Upper lobe of left lung (tissue), 4 donors: ENCODE measurements at regions not wholly inside any gene's neighbourhood (a gene's known extent, or its start where the extent isn't known, plus 50 kb on each side); places are given as distances from the start of the nearest gene placed in this dataset.

ENCODE experiments used
- CTCF ChIP-seq, 6 experiments: fragments of 450-650 bp in 4 of 6; fragments of 200-600 bp in 2 of 6; sonication (generic) in 2 of 6; IDR thresholded peaks; one replicate each; pipeline ENCODE4 v1.5.1; 2016 to 2019; ENCODE audit warnings: antibody characterized with exemption in 6 of 6
- EP300 ChIP-seq, 4 donors: sonication (generic); formaldehyde crosslinking; IDR thresholded peaks; one replicate each; pipeline ENCODE4 v1.5.1; 2017; ENCODE audit warnings: antibody characterized with exemption in 4 of 4, control low read depth in 2 of 4
- POLR2AphosphoS5 ChIP-seq, 2 donors: sonication (generic); formaldehyde crosslinking; IDR thresholded peaks; one replicate each; pipeline ENCODE4 v1.5.1; 2017; ENCODE audit warnings: antibody characterized with exemption in 2 of 2

- TF ChIP-seq EP300 (IDR thresholded peaks at IDR 0.05): no peak
- no peak for TF ChIP-seq CTCF (IDR thresholded peaks at IDR 0.05)
- no peak for TF ChIP-seq POLR2AphosphoS5 (IDR thresholded peaks at IDR 0.05)
Measured at GRCh38 chr2:145836986-145837385, 1317.1 kb upstream of the ZEB2 start.
